Lung (tissue), 11 donors: ENCODE measurements at regions not wholly inside any gene's neighbourhood (a gene's known extent, or its start where the extent isn't known, plus 50 kb on each side); places are given as distances from the start of the nearest gene placed in this dataset.
"Not testable (repeated sequence)": the region's sequence is repeated elsewhere in the genome, so short reads cannot be mapped to it uniquely, and the experiment has no call there.

Experiments
- ATAC-seq: fragments of 200-7000 bp; cut with Tn5 transposase; one replicate; pipeline ENCODE4 v1.9.1; 2020; ENCODE audit warnings: moderate number of reproducible peaks; ENCODE audit not compliant: insufficient read depth, low FRiP score
- DNase-seq, 3 donors: peaks; one replicate each; pipeline ENCODE4 v3.0.0-alpha.2; 2013 to 2017
- H3K27ac ChIP-seq, 2 donors: one replicate each; pipeline ENCODE4 v1.5.1; 2013; ENCODE audit warnings: mild to moderate bottlenecking in 2 of 2, moderate library complexity in 2 of 2, control low read depth in 1 of 2, inconsistent platforms in 1 of 2, low read depth in 1 of 2, low read length in 1 of 2
- H3K27me3 ChIP-seq, 3 donors: one replicate each; pipeline ENCODE4 v1.5.1; 2013; ENCODE audit warnings: low read length in 2 of 3; ENCODE audit not compliant: control insufficient read depth in 3 of 3, insufficient read depth in 3 of 3
- H3K36me3 ChIP-seq, 4 donors: one replicate each; pipeline ENCODE4 v1.5.1; 2013; ENCODE audit warnings: low read length in 4 of 4, mild to moderate bottlenecking in 1 of 4, moderate library complexity in 1 of 4; ENCODE audit not compliant: control insufficient read depth in 4 of 4, insufficient read depth in 4 of 4
- H3K4me1 ChIP-seq, 5 donors: one replicate each; pipeline ENCODE4 v1.5.1; 2013; ENCODE audit warnings: low read length in 5 of 5, mild to moderate bottlenecking in 2 of 5, moderate library complexity in 1 of 5; ENCODE audit not compliant: control insufficient read depth in 5 of 5, insufficient read depth in 5 of 5
- H3K4me3 ChIP-seq: one replicate; pipeline ENCODE4 v1.5.1; 2013; ENCODE audit warnings: mild to moderate bottlenecking, control low read depth, moderate library complexity
- H3K9ac ChIP-seq, 2 donors: one replicate each; pipeline ENCODE4 v1.5.1; 2013; ENCODE audit warnings: low read length in 2 of 2, control low read depth in 1 of 2; ENCODE audit not compliant: insufficient read depth in 1 of 2
- H3K9me3 ChIP-seq, 4 donors: one replicate each; pipeline ENCODE4 v1.5.1; 2013; ENCODE audit warnings: low read length in 3 of 4, mild to moderate bottlenecking in 1 of 4, moderate library complexity in 1 of 4; ENCODE audit not compliant: control insufficient read depth in 4 of 4, insufficient read depth in 3 of 4
- WGBS, 2 donors: extraction: QIAGEN DNeasy Blood & Tissue Kit; methylation state at CpG; one replicate each; pipeline ENCODE4 v1.1.7; 2013; 5-methylcytosine and 5-hydroxymethylcytosine counted together
- TF ChIP-seq, protein P1 (sequence below): IDR thresholded peaks from 2 replicates; pipeline ENCODE4 v1.5.1; 2012; ENCODE audit warnings: mild to moderate bottlenecking; ENCODE audit errors: control extremely low read depth, extremely low read depth
- donor health status: control.
- donor health status: control.
- donor health status: Bipolar disorder and iron deficiency.
- donor health status: healthy.
- donor health status: DM: yes; HTN: yes; CAD: no.

- DNase-seq (no peak), ATAC-seq (no peak)
- Histone ChIP-seq H3K27ac (no peak overlapping the region), H3K4me1 (no peaks in the 10 kb centered on the region), H3K9ac (no peak overlapping the region), H3K36me3 (no peaks in the 10 kb centered on the region), H3K4me3 (no peak overlapping the region), H3K27me3 (no peaks in the 10 kb centered on the region), H3K9me3 (no peaks in the 10 kb centered on the region)
- TF ChIP-seq, protein P1, sequence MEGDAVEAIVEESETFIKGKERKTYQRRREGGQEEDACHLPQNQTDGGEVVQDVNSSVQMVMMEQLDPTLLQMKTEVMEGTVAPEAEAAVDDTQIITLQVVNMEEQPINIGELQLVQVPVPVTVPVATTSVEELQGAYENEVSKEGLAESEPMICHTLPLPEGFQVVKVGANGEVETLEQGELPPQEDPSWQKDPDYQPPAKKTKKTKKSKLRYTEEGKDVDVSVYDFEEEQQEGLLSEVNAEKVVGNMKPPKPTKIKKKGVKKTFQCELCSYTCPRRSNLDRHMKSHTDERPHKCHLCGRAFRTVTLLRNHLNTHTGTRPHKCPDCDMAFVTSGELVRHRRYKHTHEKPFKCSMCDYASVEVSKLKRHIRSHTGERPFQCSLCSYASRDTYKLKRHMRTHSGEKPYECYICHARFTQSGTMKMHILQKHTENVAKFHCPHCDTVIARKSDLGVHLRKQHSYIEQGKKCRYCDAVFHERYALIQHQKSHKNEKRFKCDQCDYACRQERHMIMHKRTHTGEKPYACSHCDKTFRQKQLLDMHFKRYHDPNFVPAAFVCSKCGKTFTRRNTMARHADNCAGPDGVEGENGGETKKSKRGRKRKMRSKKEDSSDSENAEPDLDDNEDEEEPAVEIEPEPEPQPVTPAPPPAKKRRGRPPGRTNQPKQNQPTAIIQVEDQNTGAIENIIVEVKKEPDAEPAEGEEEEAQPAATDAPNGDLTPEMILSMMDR = no peak
- 97% methylated on average over 3 of the region's 3 CpGs for WGBS, 2 donors
Measured at GRCh38 chr15:35243758-35244157, 158.7 kb upstream of the NANOGP8 start.

DNA sequence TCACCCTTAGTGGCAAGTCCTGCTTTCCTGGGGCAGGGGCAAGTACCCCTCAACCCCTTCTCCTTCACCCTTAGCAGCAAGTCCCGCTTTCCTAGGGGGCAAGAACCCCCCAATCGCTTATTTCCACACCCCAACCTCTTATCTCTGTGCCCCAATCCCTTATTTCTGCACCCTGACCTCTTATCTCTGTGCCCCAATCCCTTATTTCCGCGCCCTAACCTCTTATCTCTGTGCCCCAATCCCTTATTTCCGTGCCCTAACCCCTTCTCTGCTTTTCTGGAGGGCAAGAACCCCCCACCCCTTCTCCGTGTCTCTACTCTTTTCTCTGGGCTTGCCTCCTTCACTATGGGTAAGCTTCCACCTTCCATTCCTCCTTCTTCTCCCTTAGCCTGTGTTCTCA lies 154.6 kb upstream of the NANOGP8 start:
- H3K4me3 ChIP-seq, H3K9me3 ChIP-seq, H3K27ac ChIP-seq, H3K9ac ChIP-seq, H3K36me3 ChIP-seq, ATAC-seq, DNase-seq, H3K4me1 ChIP-seq, H3K27me3 ChIP-seq: not testable (repeated sequence)
- 83 to 94% methylated on average over 4 to 6 of the region's 6 CpGs for WGBS, 2 donors

DNA sequence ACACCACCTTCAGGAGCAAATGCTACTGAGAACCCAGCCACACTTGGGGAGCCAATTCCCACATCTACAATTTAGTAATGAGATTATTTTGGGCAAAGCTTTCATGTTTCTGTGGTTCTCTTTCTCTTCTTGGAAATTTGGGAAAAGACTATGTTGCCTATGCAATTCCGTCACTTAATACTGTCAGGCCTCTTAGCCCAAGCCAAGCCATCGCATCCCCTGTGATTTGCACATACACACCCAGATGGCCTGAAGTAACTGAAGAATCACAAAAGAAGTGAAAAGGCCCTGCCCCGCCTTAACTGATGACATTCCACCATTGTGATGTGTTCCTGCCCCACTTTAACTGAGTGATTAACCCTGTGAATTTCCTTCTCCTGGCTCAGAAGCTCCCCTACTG lies 153.4 kb upstream of the NANOGP8 start:
- 94 to 98% methylated on average over 3 of the region's 3 CpGs for WGBS, 2 donors

DNA sequence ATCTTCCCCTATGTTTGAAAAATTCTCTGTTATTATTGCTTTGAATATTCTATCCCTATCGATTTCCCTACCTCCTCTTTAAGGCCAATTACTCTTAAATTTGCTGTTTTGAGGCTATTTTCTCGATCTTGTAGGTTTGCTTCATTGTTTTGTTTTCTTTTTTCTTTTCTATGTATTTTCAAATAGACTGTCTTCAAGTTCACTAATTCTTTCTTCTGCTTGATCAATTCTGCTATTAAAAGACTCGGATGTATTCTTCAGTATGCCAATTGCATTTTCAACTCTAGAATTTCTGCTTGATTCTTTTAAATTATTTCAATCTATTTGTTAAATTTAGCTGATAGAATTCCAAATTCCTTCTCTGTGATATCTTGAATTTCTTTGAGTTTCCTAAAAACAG lies 144.0 kb upstream of the NANOGP8 start:
- peaks cover 0 to 14% (median 0%) of the 10 kb centered on the region in 4 donors for H3K9me3 ChIP-seq
- TF ChIP-seq, protein P1 = no peak
- no peak overlapping the region for H3K27ac ChIP-seq
- H3K4me3 ChIP-seq = no peak overlapping the region
- DNase-seq (no peak), ATAC-seq (no peak)
- H3K4me1 ChIP-seq = no peaks in the 10 kb centered on the region
- peaks cover 0 to 8% (median 0%) of the 10 kb centered on the region in 3 donors for H3K27me3 ChIP-seq
- WGBS, 2 donors = 89 to 91% methylated on average over 3 of the region's 3 CpGs
- H3K36me3 ChIP-seq = no peaks in the 10 kb centered on the region
- no peak overlapping the region for H3K9ac ChIP-seq

More for the DNA sequence above, 153.4 kb upstream of the NANOGP8 start:
- not testable (repeated sequence) for H3K36me3 ChIP-seq, H3K9me3 ChIP-seq, H3K27ac ChIP-seq, ATAC-seq, H3K9ac ChIP-seq, H3K4me1 ChIP-seq, DNase-seq, H3K4me3 ChIP-seq, H3K27me3 ChIP-seq

DNA sequence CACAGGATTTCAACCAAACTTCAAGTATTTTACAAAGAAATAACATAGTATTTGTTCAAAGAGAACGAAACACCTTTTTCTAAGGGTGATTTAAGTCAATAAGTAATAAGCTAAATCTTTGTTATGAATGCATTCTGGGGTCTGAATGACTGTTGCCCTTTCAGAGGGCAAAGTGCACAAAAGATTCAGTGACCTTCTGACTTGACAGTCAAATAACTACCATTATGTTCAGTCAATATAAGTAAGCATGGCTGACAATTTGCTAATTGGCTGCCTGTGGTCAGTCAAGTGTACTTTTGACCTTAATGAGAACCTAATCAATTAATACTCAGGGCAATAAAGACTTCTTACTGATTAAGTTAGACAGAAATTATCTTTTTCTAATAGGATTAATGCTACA lies 133.1 kb upstream of the NANOGP8 start:
- Histone ChIP-seq H3K4me1 (peaks cover 0 to 4% (median 0%) of the 10 kb centered on the region in 5 donors), H3K27me3 (peaks cover 0 to 22% (median 0%) of the 10 kb centered on the region in 3 donors), H3K4me3 (no peak overlapping the region), H3K9me3 (no peaks in the 10 kb centered on the region), H3K27ac (no peak overlapping the region), H3K36me3 (peaks cover 0 to 1% (median 0%) of the 10 kb centered on the region in 4 donors), H3K9ac (no peak overlapping the region)
- ATAC-seq (no peak), DNase-seq (no peak)
- 90 to 92% methylated on average over 1 of the region's 1 CpG for WGBS, 2 donors
- TF ChIP-seq, protein P1 = no peak
